HepG2 (cell line): ENCODE measurements at regions not wholly inside any gene's neighbourhood (a gene's known extent, or its start where the extent isn't known, plus 50 kb on each side); places are given as distances from the start of the nearest gene placed in this dataset.

Source experiments
- ATF7-NPFF ChIP-seq: sonication (generic); formaldehyde crosslinking; IDR thresholded peaks from 2 replicates; pipeline ENCODE4 v1.8.1; 2023; ENCODE audit warnings: mild to moderate bottlenecking, low read depth, missing genetic modification reagents, moderate library complexity
- ATM ChIP-seq: fragments of 450-650 bp; IDR thresholded peaks from 2 replicates; pipeline ENCODE4 v1.7.1; 2017; ENCODE audit warnings: mild to moderate bottlenecking, borderline replicate concordance
- FOSL1 ChIP-seq: sonication (generic); formaldehyde crosslinking; IDR thresholded peaks from 2 replicates; pipeline ENCODE4 v1.9.0; 2021; ENCODE audit warnings: missing genetic modification reagents, borderline replicate concordance
- LCORL ChIP-seq, 2 experiments: fragments of 450-650 bp in 1 of 2; sonication (generic) in 1 of 2; formaldehyde crosslinking in 1 of 2; IDR thresholded peaks; 2 replicates each; pipeline versions ENCODE4 v1.5.0 to v1.6.1; 2017 to 2020; ENCODE audit warnings: antibody characterized with exemption in 1 of 2, missing genetic modification reagents in 1 of 2
- RORA ChIP-seq: sonication (generic); formaldehyde crosslinking; IDR thresholded peaks from 2 replicates; pipeline ENCODE4 v1.5.0; 2020; ENCODE audit warnings: mild to moderate bottlenecking, missing genetic modification reagents, moderate library complexity
- ZFAT ChIP-seq: sonication (generic); formaldehyde crosslinking; conservative IDR thresholded peaks from 2 replicates; pipeline ENCODE4 v1.8.1; 2023; ENCODE audit warnings: missing genetic modification reagents, inconsistent platforms
- ZKSCAN8 ChIP-seq: IDR thresholded peaks from 2 replicates; pipeline ENCODE4 v1.6.1; 2016; ENCODE audit warnings: borderline replicate concordance, missing genetic modification reagents, missing compliant biosample characterization
- ZNF234 ChIP-seq: sonication (generic); formaldehyde crosslinking; conservative IDR thresholded peaks from 2 replicates; pipeline ENCODE4 v1.5.1; 2020; ENCODE audit warnings: mild to moderate bottlenecking, missing genetic modification reagents
- TF ChIP-seq, protein P1 (sequence below): sonication (generic); formaldehyde crosslinking; IDR thresholded peaks from one replicate; pipeline ENCODE4 v1.5.1; 2020; ENCODE audit warnings: mild to moderate bottlenecking, missing genetic modification reagents; ENCODE audit errors: not compliant biosample characterization
- TF ChIP-seq, protein P2 (sequence below): sonication (generic); formaldehyde crosslinking; IDR thresholded peaks from 2 replicates; pipeline ENCODE4 v1.4.0; 2020; ENCODE audit warnings: mild to moderate bottlenecking, missing genetic modification reagents
- TF ChIP-seq, protein P3 (sequence below): sonication (generic); formaldehyde crosslinking; IDR thresholded peaks from 2 replicates; pipeline ENCODE4 v1.4.0; 2020; ENCODE audit warnings: missing genetic modification reagents
- TF ChIP-seq, protein P4 (sequence below): sonication (generic); formaldehyde crosslinking; IDR thresholded peaks from 2 replicates; pipeline ENCODE4 v1.4.0; 2020; ENCODE audit warnings: missing genetic modification reagents

DNA sequence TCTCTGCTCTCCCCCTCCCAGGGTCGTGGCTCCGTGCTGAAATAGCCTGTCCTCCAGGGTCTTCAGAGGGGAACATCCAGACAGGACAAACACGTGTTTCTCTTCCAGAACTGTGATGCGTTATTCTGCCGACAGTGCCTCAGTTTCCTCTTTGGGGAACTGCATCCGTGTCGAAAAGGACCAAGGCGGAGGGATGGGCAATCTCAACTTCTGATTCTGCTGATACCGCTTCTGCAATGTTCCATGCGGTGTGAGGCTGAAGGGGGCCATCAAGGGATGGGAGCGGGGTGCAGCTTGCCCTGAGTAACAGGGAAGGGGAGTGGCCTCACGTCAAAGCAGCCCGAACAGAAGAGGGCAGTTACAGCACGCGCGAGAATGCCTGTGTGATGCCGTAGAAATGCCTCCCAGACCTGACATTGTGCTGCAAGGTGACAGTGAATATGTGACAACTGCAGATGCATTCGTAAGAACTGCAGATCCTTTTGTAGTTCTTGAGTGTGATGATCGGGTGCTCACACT is 275.7 kb downstream of the SHQ1 start (continued):
- TF ChIP-seq, protein P1, sequence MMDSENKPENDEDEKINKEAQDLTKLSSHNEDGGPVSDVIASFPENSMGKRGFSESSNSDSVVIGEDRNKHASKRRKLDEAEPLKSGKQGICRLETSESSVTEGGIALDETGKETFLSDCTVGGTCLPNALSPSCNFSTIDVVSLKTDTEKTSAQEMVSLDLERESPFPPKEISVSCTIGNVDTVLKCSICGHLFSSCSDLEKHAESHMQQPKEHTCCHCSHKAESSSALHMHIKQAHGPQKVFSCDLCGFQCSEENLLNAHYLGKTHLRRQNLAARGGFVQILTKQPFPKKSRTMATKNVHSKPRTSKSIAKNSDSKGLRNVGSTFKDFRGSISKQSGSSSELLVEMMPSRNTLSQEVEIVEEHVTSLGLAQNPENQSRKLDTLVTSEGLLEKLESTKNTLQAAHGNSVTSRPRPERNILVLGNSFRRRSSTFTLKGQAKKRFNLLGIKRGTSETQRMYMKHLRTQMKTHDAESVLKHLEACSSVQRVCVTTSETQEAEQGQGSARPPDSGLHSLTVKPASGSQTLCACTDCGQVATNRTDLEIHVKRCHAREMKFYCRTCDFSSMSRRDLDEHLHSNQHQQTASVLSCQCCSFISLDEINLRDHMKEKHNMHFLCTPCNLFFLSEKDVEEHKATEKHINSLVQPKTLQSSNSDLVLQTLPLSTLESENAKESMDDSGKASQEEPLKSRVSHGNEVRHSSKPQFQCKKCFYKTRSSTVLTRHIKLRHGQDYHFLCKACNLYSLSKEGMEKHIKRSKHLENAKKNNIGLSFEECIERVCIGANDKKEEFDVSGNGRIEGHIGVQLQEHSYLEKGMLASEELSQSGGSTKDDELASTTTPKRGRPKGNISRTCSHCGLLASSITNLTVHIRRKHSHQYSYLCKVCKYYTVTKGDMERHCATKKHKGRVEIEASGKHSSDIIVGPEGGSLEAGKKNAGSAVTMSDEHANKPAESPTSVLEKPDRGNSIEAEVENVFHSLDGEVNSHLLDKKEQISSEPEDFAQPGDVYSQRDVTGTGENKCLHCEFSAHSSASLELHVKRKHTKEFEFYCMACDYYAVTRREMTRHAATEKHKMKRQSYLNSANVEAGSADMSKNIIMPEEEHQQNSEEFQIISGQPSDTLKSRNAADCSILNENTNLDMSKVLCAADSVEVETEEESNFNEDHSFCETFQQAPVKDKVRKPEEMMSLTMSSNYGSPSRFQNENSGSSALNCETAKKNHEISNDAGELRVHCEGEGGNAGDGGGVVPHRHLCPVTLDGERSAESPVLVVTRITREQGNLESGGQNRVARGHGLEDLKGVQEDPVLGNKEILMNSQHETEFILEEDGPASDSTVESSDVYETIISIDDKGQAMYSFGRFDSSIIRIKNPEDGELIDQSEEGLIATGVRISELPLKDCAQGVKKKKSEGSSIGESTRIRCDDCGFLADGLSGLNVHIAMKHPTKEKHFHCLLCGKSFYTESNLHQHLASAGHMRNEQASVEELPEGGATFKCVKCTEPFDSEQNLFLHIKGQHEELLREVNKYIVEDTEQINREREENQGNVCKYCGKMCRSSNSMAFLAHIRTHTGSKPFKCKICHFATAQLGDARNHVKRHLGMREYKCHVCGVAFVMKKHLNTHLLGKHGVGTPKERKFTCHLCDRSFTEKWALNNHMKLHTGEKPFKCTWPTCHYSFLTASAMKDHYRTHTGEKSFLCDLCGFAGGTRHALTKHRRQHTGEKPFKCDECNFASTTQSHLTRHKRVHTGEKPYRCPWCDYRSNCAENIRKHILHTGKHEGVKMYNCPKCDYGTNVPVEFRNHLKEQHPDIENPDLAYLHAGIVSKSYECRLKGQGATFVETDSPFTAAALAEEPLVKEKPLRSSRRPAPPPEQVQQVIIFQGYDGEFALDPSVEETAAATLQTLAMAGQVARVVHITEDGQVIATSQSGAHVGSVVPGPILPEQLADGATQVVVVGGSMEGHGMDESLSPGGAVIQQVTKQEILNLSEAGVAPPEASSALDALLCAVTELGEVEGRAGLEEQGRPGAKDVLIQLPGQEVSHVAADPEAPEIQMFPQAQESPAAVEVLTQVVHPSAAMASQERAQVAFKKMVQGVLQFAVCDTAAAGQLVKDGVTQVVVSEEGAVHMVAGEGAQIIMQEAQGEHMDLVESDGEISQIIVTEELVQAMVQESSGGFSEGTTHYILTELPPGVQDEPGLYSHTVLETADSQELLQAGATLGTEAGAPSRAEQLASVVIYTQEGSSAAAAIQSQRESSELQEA = no peak
- TF ChIP-seq, protein P2, sequence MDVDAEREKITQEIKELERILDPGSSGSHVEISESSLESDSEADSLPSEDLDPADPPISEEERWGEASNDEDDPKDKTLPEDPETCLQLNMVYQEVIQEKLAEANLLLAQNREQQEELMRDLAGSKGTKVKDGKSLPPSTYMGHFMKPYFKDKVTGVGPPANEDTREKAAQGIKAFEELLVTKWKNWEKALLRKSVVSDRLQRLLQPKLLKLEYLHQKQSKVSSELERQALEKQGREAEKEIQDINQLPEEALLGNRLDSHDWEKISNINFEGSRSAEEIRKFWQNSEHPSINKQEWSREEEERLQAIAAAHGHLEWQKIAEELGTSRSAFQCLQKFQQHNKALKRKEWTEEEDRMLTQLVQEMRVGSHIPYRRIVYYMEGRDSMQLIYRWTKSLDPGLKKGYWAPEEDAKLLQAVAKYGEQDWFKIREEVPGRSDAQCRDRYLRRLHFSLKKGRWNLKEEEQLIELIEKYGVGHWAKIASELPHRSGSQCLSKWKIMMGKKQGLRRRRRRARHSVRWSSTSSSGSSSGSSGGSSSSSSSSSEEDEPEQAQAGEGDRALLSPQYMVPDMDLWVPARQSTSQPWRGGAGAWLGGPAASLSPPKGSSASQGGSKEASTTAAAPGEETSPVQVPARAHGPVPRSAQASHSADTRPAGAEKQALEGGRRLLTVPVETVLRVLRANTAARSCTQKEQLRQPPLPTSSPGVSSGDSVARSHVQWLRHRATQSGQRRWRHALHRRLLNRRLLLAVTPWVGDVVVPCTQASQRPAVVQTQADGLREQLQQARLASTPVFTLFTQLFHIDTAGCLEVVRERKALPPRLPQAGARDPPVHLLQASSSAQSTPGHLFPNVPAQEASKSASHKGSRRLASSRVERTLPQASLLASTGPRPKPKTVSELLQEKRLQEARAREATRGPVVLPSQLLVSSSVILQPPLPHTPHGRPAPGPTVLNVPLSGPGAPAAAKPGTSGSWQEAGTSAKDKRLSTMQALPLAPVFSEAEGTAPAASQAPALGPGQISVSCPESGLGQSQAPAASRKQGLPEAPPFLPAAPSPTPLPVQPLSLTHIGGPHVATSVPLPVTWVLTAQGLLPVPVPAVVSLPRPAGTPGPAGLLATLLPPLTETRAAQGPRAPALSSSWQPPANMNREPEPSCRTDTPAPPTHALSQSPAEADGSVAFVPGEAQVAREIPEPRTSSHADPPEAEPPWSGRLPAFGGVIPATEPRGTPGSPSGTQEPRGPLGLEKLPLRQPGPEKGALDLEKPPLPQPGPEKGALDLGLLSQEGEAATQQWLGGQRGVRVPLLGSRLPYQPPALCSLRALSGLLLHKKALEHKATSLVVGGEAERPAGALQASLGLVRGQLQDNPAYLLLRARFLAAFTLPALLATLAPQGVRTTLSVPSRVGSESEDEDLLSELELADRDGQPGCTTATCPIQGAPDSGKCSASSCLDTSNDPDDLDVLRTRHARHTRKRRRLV (CRISPR knock-in tag) = no peak
- TF ChIP-seq LCORL (IDR thresholded peaks at IDR 0.05) = no peak
- no peak for TF ChIP-seq LCORL (CRISPR knock-in tag; IDR thresholded peaks at IDR 0.05)
- TF ChIP-seq ZFAT (CRISPR knock-in tag) = no peak
- TF ChIP-seq ATF7-NPFF (CRISPR knock-in tag) = no peak
- TF ChIP-seq, protein P3, sequence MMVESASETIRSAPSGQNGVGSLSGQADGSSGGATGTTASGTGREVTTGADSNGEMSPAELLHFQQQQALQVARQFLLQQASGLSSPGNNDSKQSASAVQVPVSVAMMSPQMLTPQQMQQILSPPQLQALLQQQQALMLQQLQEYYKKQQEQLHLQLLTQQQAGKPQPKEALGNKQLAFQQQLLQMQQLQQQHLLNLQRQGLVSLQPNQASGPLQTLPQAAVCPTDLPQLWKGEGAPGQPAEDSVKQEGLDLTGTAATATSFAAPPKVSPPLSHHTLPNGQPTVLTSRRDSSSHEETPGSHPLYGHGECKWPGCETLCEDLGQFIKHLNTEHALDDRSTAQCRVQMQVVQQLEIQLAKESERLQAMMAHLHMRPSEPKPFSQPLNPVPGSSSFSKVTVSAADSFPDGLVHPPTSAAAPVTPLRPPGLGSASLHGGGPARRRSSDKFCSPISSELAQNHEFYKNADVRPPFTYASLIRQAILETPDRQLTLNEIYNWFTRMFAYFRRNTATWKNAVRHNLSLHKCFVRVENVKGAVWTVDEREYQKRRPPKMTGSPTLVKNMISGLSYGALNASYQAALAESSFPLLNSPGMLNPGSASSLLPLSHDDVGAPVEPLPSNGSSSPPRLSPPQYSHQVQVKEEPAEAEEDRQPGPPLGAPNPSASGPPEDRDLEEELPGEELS = no peak
- no peak for TF ChIP-seq ZKSCAN8
- TF ChIP-seq RORA = no peak
- TF ChIP-seq FOSL1 (CRISPR knock-in tag) = no peak
- no peak for TF ChIP-seq ZNF234 (CRISPR knock-in tag)
- TF ChIP-seq, protein P4, sequence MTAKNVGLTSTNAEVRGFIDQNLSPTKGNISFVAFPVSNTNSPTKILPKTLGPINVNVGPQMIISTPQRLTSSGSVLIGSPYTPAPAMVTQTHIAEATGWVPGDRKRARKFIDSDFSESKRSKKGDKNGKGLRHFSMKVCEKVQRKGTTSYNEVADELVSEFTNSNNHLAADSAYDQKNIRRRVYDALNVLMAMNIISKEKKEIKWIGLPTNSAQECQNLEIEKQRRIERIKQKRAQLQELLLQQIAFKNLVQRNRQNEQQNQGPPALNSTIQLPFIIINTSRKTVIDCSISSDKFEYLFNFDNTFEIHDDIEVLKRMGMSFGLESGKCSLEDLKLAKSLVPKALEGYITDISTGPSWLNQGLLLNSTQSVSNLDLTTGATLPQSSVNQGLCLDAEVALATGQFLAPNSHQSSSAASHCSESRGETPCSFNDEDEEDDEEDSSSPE = no peak
- TF ChIP-seq ATM = no peak
